Upper lobe of left lung (tissue), 6 donors: ENCODE measurements at regions not wholly inside any gene's neighbourhood (a gene's known extent, or its start where the extent isn't known, plus 50 kb on each side); places are given as distances from the start of the nearest gene placed in this dataset.

Experiments used
- ATAC-seq, 2 donors: fragments of 200-7000 bp; cut with Tn5 transposase; one replicate each; pipeline ENCODE4 v1.9.1; 2022; ENCODE audit warnings: mild to moderate bottlenecking in 2 of 2, moderate library complexity in 2 of 2; ENCODE audit not compliant: low FRiP score in 2 of 2
- DNase-seq, 2 donors: peaks; one replicate each; pipeline ENCODE4 v3.0.0-alpha.2; 2019 to 2020
- H3K27ac ChIP-seq, 4 donors: fragments of 200-600 bp; sonication (generic); one replicate each; pipeline ENCODE4 v1.5.1; 2016 to 2019
- H3K27me3 ChIP-seq, 4 donors: fragments of 200-600 bp; sonication (generic); one replicate each; pipeline ENCODE4 v1.5.1; 2017 to 2019
- H3K36me3 ChIP-seq, 4 donors: fragments of 200-600 bp; sonication (generic); one replicate each; pipeline ENCODE4 v1.5.1; 2016 to 2019
- H3K4me1 ChIP-seq, 4 donors: fragments of 200-600 bp; sonication (generic); one replicate each; pipeline ENCODE4 v1.5.1; 2018 to 2019
- H3K4me3 ChIP-seq, 4 donors: fragments of 200-600 bp; sonication (generic); one replicate each; pipeline ENCODE4 v1.5.1; 2017 to 2019; ENCODE audit warnings: mild to moderate bottlenecking in 2 of 4, moderate library complexity in 1 of 4
- H3K9me3 ChIP-seq, 4 donors: fragments of 200-600 bp; sonication (generic); one replicate each; pipeline ENCODE4 v1.5.1; 2018 to 2019
- EP300 ChIP-seq, 4 donors: sonication (generic); formaldehyde crosslinking; IDR thresholded peaks; one replicate each; pipeline ENCODE4 v1.5.1; 2017; ENCODE audit warnings: antibody characterized with exemption in 4 of 4, control low read depth in 2 of 4
- POLR2A ChIP-seq, 4 donors: fragments of 450-650 bp; IDR thresholded peaks; one replicate each; pipeline ENCODE4 v1.5.1; 2016 to 2017; ENCODE audit warnings: antibody characterized with exemption in 4 of 4, mild to moderate bottlenecking in 2 of 4
- POLR2AphosphoS5 ChIP-seq, 2 donors: sonication (generic); formaldehyde crosslinking; IDR thresholded peaks; one replicate each; pipeline ENCODE4 v1.5.1; 2017; ENCODE audit warnings: antibody characterized with exemption in 2 of 2
- WGBS, 2 donors: methylation state at CpG; one replicate each; pipeline ENCODE4 v1.1.5; 2017 to 2018; 5-methylcytosine and 5-hydroxymethylcytosine counted together
- TF ChIP-seq, protein P1 (sequence below), 6 experiments: fragments of 450-650 bp in 4 of 6; fragments of 200-600 bp in 2 of 6; sonication (generic) in 2 of 6; IDR thresholded peaks; one replicate each; pipeline ENCODE4 v1.5.1; 2016 to 2019; ENCODE audit warnings: antibody characterized with exemption in 6 of 6
- donor health status: DM: no; HTN: no; CAD: no; lungs with moderate emphysema.
- donor health status: DM: no; HTN: yes; CAD: no; lungs with severe emphysema.

DNA sequence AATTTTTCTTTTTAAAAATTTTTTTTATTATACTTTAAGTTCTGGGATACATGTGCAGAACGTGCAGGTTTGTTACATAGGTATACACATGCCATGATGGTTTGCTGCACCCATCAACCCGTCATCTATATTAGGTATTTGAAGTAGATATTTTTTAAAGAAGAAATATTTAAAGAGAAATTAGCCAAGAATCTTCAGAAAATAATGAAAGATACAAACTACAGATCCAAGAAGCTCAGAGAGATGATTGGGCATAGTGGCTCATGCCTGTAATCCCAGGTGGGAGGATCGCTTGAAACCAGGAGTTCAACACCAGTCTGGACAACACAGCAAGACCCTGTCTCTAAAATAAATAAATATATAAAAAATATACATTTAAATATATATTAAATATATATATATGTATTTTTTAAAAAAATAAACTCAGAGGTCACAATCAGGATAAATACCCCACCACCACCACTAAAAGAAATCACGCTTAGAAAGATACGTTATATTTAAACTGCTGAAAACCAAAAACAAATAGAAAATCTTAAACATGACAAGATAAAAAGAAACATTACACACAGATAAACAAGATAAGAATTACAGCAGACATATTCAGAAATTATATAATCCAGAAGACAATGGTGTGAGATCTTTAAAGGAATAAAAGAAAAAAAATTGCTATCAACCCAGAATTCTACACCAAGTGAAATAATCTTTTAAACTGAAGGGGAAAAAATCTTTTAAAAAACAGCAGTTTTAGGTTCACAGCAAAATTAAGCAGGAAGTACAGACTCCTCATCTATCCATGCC lies 57.5 kb downstream of the CSF2 start:
- DNase-seq = no peak
- H3K9me3 ChIP-seq = peaks cover 0 to 2% (median 0%) of the 10 kb centered on the region in 4 donors
- H3K4me3 ChIP-seq = no peak overlapping the region
- ATAC-seq = no peak
- TF ChIP-seq EP300 (IDR thresholded peaks at IDR 0.05) (no peak), POLR2AphosphoS5 (IDR thresholded peaks at IDR 0.05) (no peak), POLR2A (IDR thresholded peaks at IDR 0.05) (no peak)
- TF ChIP-seq, protein P1, sequence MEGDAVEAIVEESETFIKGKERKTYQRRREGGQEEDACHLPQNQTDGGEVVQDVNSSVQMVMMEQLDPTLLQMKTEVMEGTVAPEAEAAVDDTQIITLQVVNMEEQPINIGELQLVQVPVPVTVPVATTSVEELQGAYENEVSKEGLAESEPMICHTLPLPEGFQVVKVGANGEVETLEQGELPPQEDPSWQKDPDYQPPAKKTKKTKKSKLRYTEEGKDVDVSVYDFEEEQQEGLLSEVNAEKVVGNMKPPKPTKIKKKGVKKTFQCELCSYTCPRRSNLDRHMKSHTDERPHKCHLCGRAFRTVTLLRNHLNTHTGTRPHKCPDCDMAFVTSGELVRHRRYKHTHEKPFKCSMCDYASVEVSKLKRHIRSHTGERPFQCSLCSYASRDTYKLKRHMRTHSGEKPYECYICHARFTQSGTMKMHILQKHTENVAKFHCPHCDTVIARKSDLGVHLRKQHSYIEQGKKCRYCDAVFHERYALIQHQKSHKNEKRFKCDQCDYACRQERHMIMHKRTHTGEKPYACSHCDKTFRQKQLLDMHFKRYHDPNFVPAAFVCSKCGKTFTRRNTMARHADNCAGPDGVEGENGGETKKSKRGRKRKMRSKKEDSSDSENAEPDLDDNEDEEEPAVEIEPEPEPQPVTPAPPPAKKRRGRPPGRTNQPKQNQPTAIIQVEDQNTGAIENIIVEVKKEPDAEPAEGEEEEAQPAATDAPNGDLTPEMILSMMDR (IDR thresholded peaks at IDR 0.05) = no peak
- H3K27me3 ChIP-seq = no peaks in the 10 kb centered on the region
- no peaks in the 10 kb centered on the region for H3K4me1 ChIP-seq
- H3K36me3 ChIP-seq = no peaks in the 10 kb centered on the region
- WGBS, 2 donors = 88 to 95% methylated on average over 5 of the region's 5 CpGs
- no peak overlapping the region for H3K27ac ChIP-seq

DNA sequence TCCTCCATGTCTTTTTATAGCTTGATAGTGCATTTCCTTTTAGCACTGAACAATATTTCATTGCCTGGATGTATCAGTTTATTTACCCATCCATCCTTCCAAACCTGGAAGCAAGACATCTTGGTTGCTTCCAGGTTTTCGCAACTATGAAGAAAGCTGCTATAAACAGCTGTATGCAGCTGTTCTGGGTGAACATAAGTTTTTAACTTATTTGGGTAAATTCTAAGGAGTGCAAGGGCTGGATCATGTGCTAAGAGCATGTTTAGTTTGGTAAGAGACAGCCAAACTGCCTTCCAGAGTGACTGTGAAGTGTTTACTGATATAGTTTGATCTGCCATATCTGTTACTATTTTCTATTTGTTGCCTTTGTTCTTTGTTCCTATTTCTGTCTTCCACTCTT lies 58.5 kb downstream of the CSF2 start:
- Histone ChIP-seq H3K27me3 (no peaks in the 10 kb centered on the region), H3K9me3 (peaks cover 0 to 2% (median 0%) of the 10 kb centered on the region in 4 donors), H3K4me1 (no peaks in the 10 kb centered on the region), H3K36me3 (no peaks in the 10 kb centered on the region), H3K27ac (no peak overlapping the region), H3K4me3 (no peak overlapping the region)
- ATAC-seq (no peak), DNase-seq (no peak)
- 87 to 90% methylated on average over 1 of the region's 1 CpG for WGBS, 2 donors
- TF ChIP-seq EP300 (IDR thresholded peaks at IDR 0.05) = no peak
- TF ChIP-seq POLR2AphosphoS5 (IDR thresholded peaks at IDR 0.05) = peak in 1 of 2 donors; percentile 37

DNA sequence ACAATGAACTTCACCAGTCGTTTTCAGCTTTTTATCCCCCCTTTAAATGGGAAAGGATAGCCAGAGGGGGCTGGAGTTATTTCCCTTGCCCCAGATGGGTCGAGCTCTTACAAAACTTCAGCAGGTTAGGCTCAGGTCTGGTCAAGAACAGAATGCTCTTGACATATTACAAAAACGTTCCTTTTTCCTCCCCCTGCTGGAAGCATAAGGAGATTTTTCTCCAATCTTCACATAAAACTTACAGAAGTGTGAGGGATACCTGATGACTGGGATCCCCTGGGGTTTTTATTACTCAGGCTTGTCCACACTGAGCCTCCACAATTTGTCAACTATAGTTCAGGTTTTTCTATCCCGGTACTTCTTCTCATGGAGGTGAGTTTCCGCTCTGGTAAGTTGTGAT lies 60.8 kb downstream of the CSF2 start:
- no peaks in the 10 kb centered on the region for H3K27me3 ChIP-seq
- no peak overlapping the region for H3K4me3 ChIP-seq
- 52 to 55% methylated on average over 5 of the region's 5 CpGs for WGBS, 2 donors
- ATAC-seq (no peak), DNase-seq (no peak)
- no peak for TF ChIP-seq POLR2A (IDR thresholded peaks at IDR 0.05)
- TF ChIP-seq, protein P1 (IDR thresholded peaks at IDR 0.05) = peak in 3 of 6 experiments; percentile 28 to 53 (median 47)
- no peak for TF ChIP-seq POLR2AphosphoS5 (IDR thresholded peaks at IDR 0.05)
- no peak for TF ChIP-seq EP300 (IDR thresholded peaks at IDR 0.05)
- H3K4me1 ChIP-seq = no peaks in the 10 kb centered on the region
- no peaks in the 10 kb centered on the region for H3K9me3 ChIP-seq
- no peak overlapping the region for H3K27ac ChIP-seq
- H3K36me3 ChIP-seq = no peaks in the 10 kb centered on the region

DNA sequence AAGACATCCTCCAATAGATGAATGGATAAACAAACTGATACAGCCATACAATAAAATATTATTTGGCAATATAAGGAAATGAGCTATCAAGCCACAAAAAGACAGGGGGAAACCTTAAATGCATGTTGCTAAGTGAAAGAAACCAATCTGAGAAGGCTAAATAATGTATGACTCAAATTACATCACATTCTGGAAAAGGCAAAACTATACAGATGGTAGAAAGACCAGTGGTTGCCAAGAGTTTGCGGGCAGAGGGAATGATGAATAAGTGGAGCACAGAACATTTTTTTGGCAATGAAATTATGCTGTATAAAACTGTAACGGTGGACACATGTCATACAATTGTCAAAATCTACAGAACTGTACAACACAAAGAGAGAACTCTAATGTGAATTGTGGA lies 63.3 kb downstream of the CSF2 start:
- TF ChIP-seq POLR2AphosphoS5 (IDR thresholded peaks at IDR 0.05) (no peak), EP300 (IDR thresholded peaks at IDR 0.05) (no peak), POLR2A (IDR thresholded peaks at IDR 0.05) (no peak)
- TF ChIP-seq, protein P1 (IDR thresholded peaks at IDR 0.05) = no peak
- no peaks in the 10 kb centered on the region for H3K27me3 ChIP-seq
- 87 to 91% methylated on average over 2 of the region's 2 CpGs for WGBS, 2 donors
- H3K27ac ChIP-seq = no peak overlapping the region
- DNase-seq (no peak), ATAC-seq (no peak)
- H3K4me1 ChIP-seq = no peaks in the 10 kb centered on the region
- H3K36me3 ChIP-seq = no peaks in the 10 kb centered on the region
- H3K4me3 ChIP-seq = no peak overlapping the region
- no peaks in the 10 kb centered on the region for H3K9me3 ChIP-seq

DNA sequence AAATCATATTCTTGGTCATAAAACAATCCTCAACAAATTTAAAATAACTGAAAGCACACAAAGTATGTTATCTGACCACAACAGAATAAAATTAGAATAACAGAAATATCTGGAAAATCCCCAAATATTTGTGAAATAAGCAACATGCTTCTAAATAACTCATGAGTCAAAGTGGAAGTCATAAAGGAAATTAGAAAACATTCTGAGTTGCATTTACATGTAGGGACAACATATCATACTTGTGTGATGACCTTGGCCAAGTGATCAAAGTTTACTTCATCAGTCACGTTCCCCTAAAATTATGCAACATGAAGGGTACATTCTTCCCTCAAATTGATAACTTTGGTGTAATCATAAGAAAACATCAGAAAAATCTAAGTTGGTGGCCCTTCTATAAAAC lies 64.7 kb downstream of the CSF2 start:
- Histone ChIP-seq H3K4me3 (no peak overlapping the region), H3K4me1 (no peaks in the 10 kb centered on the region), H3K27ac (no peak overlapping the region), H3K36me3 (no peaks in the 10 kb centered on the region), H3K9me3 (peaks cover 0 to 3% (median 3%) of the 10 kb centered on the region in 4 donors), H3K27me3 (no peaks in the 10 kb centered on the region)
- 54 to 76% methylated on average over 1 of the region's 1 CpG for WGBS, 2 donors
- TF ChIP-seq POLR2AphosphoS5 (IDR thresholded peaks at IDR 0.05) (no peak), POLR2A (IDR thresholded peaks at IDR 0.05) (no peak), EP300 (IDR thresholded peaks at IDR 0.05) (no peak)
- TF ChIP-seq, protein P1 (IDR thresholded peaks at IDR 0.05) = no peak
- DNase-seq (no peak), ATAC-seq (no peak)
